NCI-H1048 (cell line): ENCODE measurements at regions not wholly inside any gene's neighbourhood (a gene's known extent, or its start where the extent isn't known, plus 50 kb on each side); places are given as distances from the start of the nearest gene placed in this dataset.
"Not testable (repeated sequence)": the region's sequence is repeated elsewhere in the genome, so short reads cannot be mapped to it uniquely, and the experiment has no call there.

Source experiments
- DNase-seq: peaks from one replicate; lab custom pipeline; 2025; lab: John Stamatoyannopoulos, UW

GRCh38 chr6:9103876-9104521, 668.7 kb upstream of the SLC35B3 start:
- no peak for DNase-seq

- DNase-seq, result no peak
Measured at GRCh38 chr6:9101920-9102319, 666.6 kb upstream of the SLC35B3 start.

- DNase-seq, result no peak
Measured at GRCh38 chr6:9100869-9101580, 665.7 kb upstream of the SLC35B3 start.

GRCh38 chr6:9095729-9096128, 660.4 kb upstream of the SLC35B3 start:
- no peak for DNase-seq

GRCh38 chr6:9095137-9095536, 659.8 kb upstream of the SLC35B3 start:
- DNase-seq, result no peak

- DNase-seq, result no peak
Measured at GRCh38 chr6:9089724-9090123, 654.4 kb upstream of the SLC35B3 start.

GRCh38 chr6:9087470-9087869, 652.1 kb upstream of the SLC35B3 start:
- no peak for DNase-seq

- no peak for DNase-seq
Measured at GRCh38 chr6:9086331-9086730, 651.0 kb upstream of the SLC35B3 start.

GRCh38 chr6:9085709-9086070, 650.3 kb upstream of the SLC35B3 start:
- no peak for DNase-seq

GRCh38 chr6:9085054-9085708, 649.8 kb upstream of the SLC35B3 start:
- DNase-seq, result no peak

- DNase-seq, result no peak
Measured at GRCh38 chr6:9083108-9083507, 647.8 kb upstream of the SLC35B3 start.

- no peak for DNase-seq
Measured at GRCh38 chr6:9066726-9067125, 631.4 kb upstream of the SLC35B3 start.

GRCh38 chr6:9064156-9064555, 628.8 kb upstream of the SLC35B3 start:
- no peak for DNase-seq

GRCh38 chr6:9062596-9062995, 627.3 kb upstream of the SLC35B3 start:
- DNase-seq, result no peak

GRCh38 chr6:9057937-9058336, 622.6 kb upstream of the SLC35B3 start:
- no peak for DNase-seq

- no peak for DNase-seq
Measured at GRCh38 chr6:9056556-9056955, 621.2 kb upstream of the SLC35B3 start.

- no peak for DNase-seq
Measured at GRCh38 chr6:9044426-9044825, 609.1 kb upstream of the SLC35B3 start.

- no peak for DNase-seq
Measured at GRCh38 chr6:9040718-9041117, 605.4 kb upstream of the SLC35B3 start.

GRCh38 chr6:9039258-9039657, 603.9 kb upstream of the SLC35B3 start:
- DNase-seq, result no peak

GRCh38 chr6:9028086-9028485, 592.7 kb upstream of the SLC35B3 start:
- DNase-seq, result no peak

GRCh38 chr6:9025796-9026394, 590.5 kb upstream of the SLC35B3 start:
- DNase-seq, result no peak

GRCh38 chr6:9025228-9025627, 589.9 kb upstream of the SLC35B3 start:
- DNase-seq, result no peak

GRCh38 chr6:9024246-9024645, 588.9 kb upstream of the SLC35B3 start:
- DNase-seq, result not testable (repeated sequence)
